Activated T-helper 17 cell treated with anti-CD3 and anti-CD28 coated beads, Interleukin-2, amount 50 U/mL, for 72 hours (primary cell): ENCODE measurements at regions not wholly inside any gene's neighbourhood (a gene's known extent, or its start where the extent isn't known, plus 50 kb on each side); places are given as distances from the start of the nearest gene placed in this dataset.
A peak's percentile ranks its signal among the peaks of the same experiment; 100 is the strongest.

Source experiments
- ATAC-seq: fragments of 150-1000 bp; cut with Tn5 transposase; replicated peaks from 2 replicates; pipeline ENCODE4 v1.10.0; 2021; ENCODE audit warnings: mild to moderate bottlenecking, moderate library complexity
- H3K27ac Mint-ChIP-seq: one replicate; pipeline ENCODE4 v1.8.0; 2022; ENCODE audit warnings: mixed read lengths
- H3K27me3 Mint-ChIP-seq: one replicate; pipeline ENCODE4 v1.8.0; 2022; ENCODE audit warnings: mixed read lengths
- H3K36me3 Mint-ChIP-seq: one replicate; pipeline ENCODE4 v1.8.0; 2022; ENCODE audit warnings: low read depth, mild to moderate bottlenecking, mixed read lengths
- H3K4me1 Mint-ChIP-seq: one replicate; pipeline ENCODE4 v1.8.0; 2022; ENCODE audit warnings: mixed read lengths
- H3K4me3 Mint-ChIP-seq: one replicate; pipeline ENCODE4 v1.8.0; 2022; ENCODE audit warnings: mild to moderate bottlenecking, mixed read lengths
- H3K9me3 Mint-ChIP-seq: one replicate; pipeline ENCODE4 v1.8.0; 2022; ENCODE audit warnings: mixed read lengths

GRCh38 chr6:160926281-160927276, 65.0 kb upstream of the MAP3K4 start:
- H3K4me3 Mint-ChIP-seq: peak overlapping the region; percentile 22
- H3K27me3 Mint-ChIP-seq: peaks cover 19% of the 10 kb centered on the region
- peaks cover 5% of the 10 kb centered on the region for H3K4me1 Mint-ChIP-seq
- ATAC-seq: no peak
- no peaks in the 10 kb centered on the region for H3K9me3 Mint-ChIP-seq
- no peak overlapping the region for H3K27ac Mint-ChIP-seq
- H3K36me3 Mint-ChIP-seq: no peaks in the 10 kb centered on the region

GRCh38 chr6:160927416-160927815, 64.2 kb upstream of the MAP3K4 start:
- Mint-ChIP-seq H3K27ac (no peak overlapping the region), H3K9me3 (no peaks in the 10 kb centered on the region), H3K4me1 (peaks cover 5% of the 10 kb centered on the region), H3K36me3 (no peaks in the 10 kb centered on the region), H3K4me3 (peak overlapping the region; percentile 22), H3K27me3 (peaks cover 19% of the 10 kb centered on the region)
- peak; percentile 57 for ATAC-seq

DNA sequence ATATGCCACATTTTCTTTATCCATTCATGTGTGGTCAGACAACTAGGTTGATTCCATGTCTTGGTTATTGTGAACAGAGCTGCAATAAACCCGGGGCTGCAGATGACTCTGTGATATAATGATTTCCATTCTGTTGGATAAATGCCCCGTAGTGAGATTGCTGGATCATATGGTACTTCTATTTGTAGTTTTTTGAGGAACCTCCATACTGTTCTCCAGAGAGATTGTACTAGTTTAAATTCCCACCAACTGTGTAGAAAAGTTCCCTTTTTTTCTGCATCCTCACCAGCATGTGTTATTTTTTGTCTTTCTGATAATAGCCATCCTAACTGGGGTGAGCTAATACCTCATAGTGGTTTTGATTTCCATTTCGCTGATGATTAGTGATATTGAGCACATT, 62.2 kb upstream of the MAP3K4 start:
- no peak overlapping the region for H3K4me3 Mint-ChIP-seq
- ATAC-seq: no peak
- H3K36me3 Mint-ChIP-seq: no peaks in the 10 kb centered on the region
- peaks cover 5% of the 10 kb centered on the region for H3K4me1 Mint-ChIP-seq
- H3K9me3 Mint-ChIP-seq: no peaks in the 10 kb centered on the region
- H3K27ac Mint-ChIP-seq: no peak overlapping the region
- H3K27me3 Mint-ChIP-seq: peaks cover 16% of the 10 kb centered on the region

DNA sequence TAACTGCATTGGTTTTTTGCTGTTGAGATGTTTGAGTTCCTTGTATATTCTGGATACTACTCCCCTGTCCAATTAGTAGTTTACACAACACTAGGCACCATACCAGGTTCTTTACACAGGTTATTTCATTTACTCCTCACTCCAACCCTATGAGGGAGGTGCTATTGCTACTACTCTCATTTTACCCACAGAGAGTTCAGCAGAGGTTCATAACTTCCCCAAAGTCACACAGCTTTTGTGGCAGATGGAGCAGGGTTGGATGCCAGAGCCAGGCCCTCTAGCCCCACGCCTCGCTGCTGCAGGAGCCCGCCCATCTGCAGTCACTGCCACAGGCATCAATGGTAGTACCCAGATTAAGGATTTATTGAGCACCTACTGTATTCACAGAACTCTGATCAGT, 61.7 kb upstream of the MAP3K4 start:
- Mint-ChIP-seq H3K27me3 (peaks cover 16% of the 10 kb centered on the region), H3K36me3 (no peaks in the 10 kb centered on the region), H3K4me3 (no peak overlapping the region), H3K4me1 (peaks cover 5% of the 10 kb centered on the region), H3K27ac (no peak overlapping the region), H3K9me3 (no peaks in the 10 kb centered on the region)
- no peak for ATAC-seq

DNA sequence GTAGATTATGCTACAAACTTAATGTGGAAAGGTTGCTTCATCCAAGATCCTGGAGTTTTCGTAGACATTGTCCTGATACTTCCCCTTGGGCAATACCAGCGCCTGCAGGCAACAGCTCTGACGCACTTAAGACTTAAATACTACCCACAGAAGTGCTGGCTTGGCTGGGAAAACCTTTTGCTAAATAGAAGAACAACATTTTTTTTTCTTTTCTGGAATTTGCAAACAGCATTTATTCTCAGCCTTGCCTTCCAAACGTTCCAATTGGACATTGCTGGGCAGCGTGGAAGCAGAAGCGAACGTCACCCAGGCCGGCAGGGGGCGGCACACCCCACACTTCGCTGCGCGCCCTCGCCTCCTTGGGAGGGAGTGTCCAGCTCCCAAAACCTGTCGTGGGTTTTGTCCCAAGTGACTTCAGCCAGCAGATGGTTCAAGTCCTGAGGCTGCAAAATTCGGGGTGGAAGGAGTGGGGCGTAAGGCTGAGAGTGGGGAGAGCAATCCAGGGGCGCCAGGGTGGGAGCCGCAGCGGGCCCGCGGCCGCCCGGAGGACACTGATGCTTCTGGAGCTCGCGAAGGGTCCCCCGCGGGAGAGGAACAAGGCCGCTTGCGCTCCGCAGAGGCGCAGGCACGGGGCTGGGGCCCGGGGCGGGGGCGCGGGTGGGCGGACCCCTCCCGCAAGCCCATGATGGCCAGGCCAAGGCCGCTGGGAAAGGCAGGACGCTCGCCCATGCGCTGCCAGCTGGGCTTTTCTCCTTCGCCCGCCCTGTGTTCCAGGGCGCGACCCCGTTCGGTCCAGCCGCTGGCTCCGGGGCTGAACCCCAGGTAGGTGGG, 60.8 kb upstream of the MAP3K4 start:
- Mint-ChIP-seq H3K36me3 (no peaks in the 10 kb centered on the region), H3K4me3 (peak overlapping the region; percentile 65), H3K27ac (peak overlapping the region; percentile 34), H3K4me1 (peaks cover 5% of the 10 kb centered on the region), H3K27me3 (peaks cover 14% of the 10 kb centered on the region), H3K9me3 (no peaks in the 10 kb centered on the region)
- ATAC-seq: peak; percentile 78

GRCh38 chr6:160931378-160932310, 59.9 kb upstream of the MAP3K4 start:
- Mint-ChIP-seq H3K27ac (no peak overlapping the region), H3K36me3 (no peaks in the 10 kb centered on the region), H3K9me3 (no peaks in the 10 kb centered on the region), H3K4me3 (peak overlapping the region; percentile 65), H3K4me1 (peaks cover 5% of the 10 kb centered on the region), H3K27me3 (peaks cover 11% of the 10 kb centered on the region)
- no peak for ATAC-seq

- no peak overlapping the region for H3K27ac Mint-ChIP-seq
- H3K9me3 Mint-ChIP-seq: no peaks in the 10 kb centered on the region
- no peak for ATAC-seq
- no peak overlapping the region for H3K4me3 Mint-ChIP-seq
- no peaks in the 10 kb centered on the region for H3K36me3 Mint-ChIP-seq
- no peaks in the 10 kb centered on the region for H3K4me1 Mint-ChIP-seq
- H3K27me3 Mint-ChIP-seq: peaks cover 8% of the 10 kb centered on the region
These were observed 58.3 kb upstream of the MAP3K4 start for GRCh38 chr6:160933256-160933655.

- no peaks in the 10 kb centered on the region for H3K9me3 Mint-ChIP-seq
- H3K27me3 Mint-ChIP-seq: peaks cover 3% of the 10 kb centered on the region
- no peak overlapping the region for H3K27ac Mint-ChIP-seq
- H3K4me3 Mint-ChIP-seq: no peak overlapping the region
- no peaks in the 10 kb centered on the region for H3K4me1 Mint-ChIP-seq
- H3K36me3 Mint-ChIP-seq: no peaks in the 10 kb centered on the region
- ATAC-seq: peak; percentile 21
These were observed 57.4 kb upstream of the MAP3K4 start for GRCh38 chr6:160934157-160934556.

- H3K36me3 Mint-ChIP-seq: no peaks in the 10 kb centered on the region
- no peak for ATAC-seq
- H3K27me3 Mint-ChIP-seq: no peaks in the 10 kb centered on the region
- H3K9me3 Mint-ChIP-seq: no peaks in the 10 kb centered on the region
- H3K27ac Mint-ChIP-seq: no peak overlapping the region
- H3K4me3 Mint-ChIP-seq: no peak overlapping the region
- no peaks in the 10 kb centered on the region for H3K4me1 Mint-ChIP-seq
These were observed 51.4 kb upstream of the MAP3K4 start for GRCh38 chr6:160940197-160940596.
